Breast epithelium (tissue), 4 donors: ENCODE measurements at regions not wholly inside any gene's neighbourhood (a gene's known extent, or its start where the extent isn't known, plus 50 kb on each side); places are given as distances from the start of the nearest gene placed in this dataset.
"Not testable (repeated sequence)": the region's sequence is repeated elsewhere in the genome, so short reads cannot be mapped to it uniquely, and the experiment has no call there.

ENCODE experiments used
- DNase-seq, 2 donors: peaks; one replicate each; pipeline ENCODE4 v3.0.0-alpha.2; 2019; ENCODE audit warnings: low spot score in 2 of 2
- H3K27ac ChIP-seq, 2 donors: fragments of 200-600 bp; sonication (generic) in 1 of 2; one replicate each; pipeline ENCODE4 v1.5.1; 2016 to 2019; ENCODE audit warnings: mild to moderate bottlenecking in 1 of 2
- H3K27me3 ChIP-seq, 2 donors: fragments of 200-600 bp; sonication (generic) in 1 of 2; one replicate each; pipeline versions ENCODE4 v1.5.1 to v1.6.0; 2017 to 2019; ENCODE audit warnings: control low read depth in 1 of 2, mild to moderate bottlenecking in 1 of 2
- H3K36me3 ChIP-seq: fragments of 200-600 bp; one replicate; pipeline ENCODE4 v1.5.1; 2019
- H3K4me1 ChIP-seq, 2 donors: fragments of 200-600 bp; sonication (generic); one replicate each; pipeline ENCODE4 v1.5.1; 2016 to 2019; ENCODE audit warnings: control low read depth in 1 of 2
- H3K4me3 ChIP-seq, 3 donors: fragments of 200-600 bp; sonication (generic); 1 replicate in 2 of 3; 2 replicates in 1 of 3; pipeline ENCODE4 v1.5.1; 2016 to 2019; ENCODE audit warnings: mild to moderate bottlenecking in 3 of 3, moderate library complexity in 2 of 3
- H3K9me3 ChIP-seq, 2 donors: fragments of 200-600 bp; sonication (generic) in 1 of 2; one replicate each; pipeline ENCODE4 v1.5.1; 2016 to 2019; ENCODE audit warnings: control low read depth in 1 of 2
- CTCF ChIP-seq, 3 donors: fragments of 450-650 bp; IDR thresholded peaks; one replicate each; pipeline ENCODE4 v1.5.1; 2016 to 2017; ENCODE audit warnings: antibody characterized with exemption in 3 of 3, mild to moderate bottlenecking in 3 of 3, moderate library complexity in 3 of 3
- POLR2A ChIP-seq: fragments of 450-650 bp; IDR thresholded peaks from one replicate; pipeline ENCODE4 v1.6.1; 2016; ENCODE audit warnings: antibody characterized with exemption, mild to moderate bottlenecking, moderate library complexity
- POLR2AphosphoS5 ChIP-seq, 3 donors: sonication (generic); formaldehyde crosslinking; IDR thresholded peaks; one replicate each; pipeline ENCODE4 v1.6.1; 2017; ENCODE audit warnings: antibody characterized with exemption in 3 of 3
- intact Hi-C: fragments of 100-400 bp; cut with DNase I; formaldehyde crosslinking; loops from one replicate; pipeline ENCODE4 v1.15.1; 2023; ENCODE audit warnings: low total_unique reads

- H3K27me3 ChIP-seq: peaks cover 0 to 38% of the 10 kb centered on the region in 2 donors
- DNase-seq: no peak
- TF ChIP-seq CTCF (IDR thresholded peaks at IDR 0.05) (no peak), POLR2A (no peak), POLR2AphosphoS5 (IDR thresholded peaks at IDR 0.05) (no peak)
Observed at GRCh38 chr16:86231996-86232350, 278.4 kb upstream of the FOXF1 start.

GRCh38 chr16:86232496-86232895, 277.8 kb upstream of the FOXF1 start:
- H3K27ac ChIP-seq: no peak overlapping the region
- no peaks in the 10 kb centered on the region for H3K36me3 ChIP-seq
- TF ChIP-seq CTCF (IDR thresholded peaks at IDR 0.05) (no peak), POLR2AphosphoS5 (IDR thresholded peaks at IDR 0.05) (no peak), POLR2A (no peak)
- no peak overlapping the region for H3K4me3 ChIP-seq
- intact Hi-C loops: no loop called here
- no peaks in the 10 kb centered on the region for H3K9me3 ChIP-seq
- no peaks in the 10 kb centered on the region for H3K4me1 ChIP-seq
- DNase-seq: no peak
- H3K27me3 ChIP-seq: peaks cover 0 to 33% of the 10 kb centered on the region in 2 donors

More at GRCh38 chr16:86231996-86232350, 278.4 kb upstream of the FOXF1 start:
- H3K27ac ChIP-seq: no peak overlapping the region
- H3K36me3 ChIP-seq: no peaks in the 10 kb centered on the region
- H3K4me3 ChIP-seq: no peak overlapping the region
- H3K4me1 ChIP-seq: no peaks in the 10 kb centered on the region
- no peaks in the 10 kb centered on the region for H3K9me3 ChIP-seq
- intact Hi-C loops: no loop called here

GRCh38 chr16:86233506-86233905, 276.8 kb upstream of the FOXF1 start:
- H3K36me3 ChIP-seq, DNase-seq, H3K27ac ChIP-seq, H3K9me3 ChIP-seq, intact Hi-C loops, H3K4me1 ChIP-seq, H3K4me3 ChIP-seq: not testable (repeated sequence)
- peaks cover 0 to 28% of the 10 kb centered on the region in 2 donors for H3K27me3 ChIP-seq

- Histone ChIP-seq H3K27me3 (peaks cover 0 to 38% of the 10 kb centered on the region in 2 donors), H3K27ac (no peak overlapping the region), H3K4me1 (no peaks in the 10 kb centered on the region), H3K9me3 (no peaks in the 10 kb centered on the region), H3K4me3 (no peak overlapping the region), H3K36me3 (no peaks in the 10 kb centered on the region)
- DNase-seq: peak in 1 of 2 donors; percentile 7
- intact Hi-C loops: no loop called here
- no peak for TF ChIP-seq POLR2AphosphoS5 (IDR thresholded peaks at IDR 0.05)
Observed at GRCh38 chr16:86239381-86239780, 270.9 kb upstream of the FOXF1 start.

- no peak for TF ChIP-seq CTCF (IDR thresholded peaks at IDR 0.05)
- intact Hi-C loops: no loop called here
- Histone ChIP-seq H3K27me3 (peaks cover 0 to 53% of the 10 kb centered on the region in 2 donors), H3K4me1 (no peaks in the 10 kb centered on the region), H3K36me3 (no peaks in the 10 kb centered on the region), H3K9me3 (peaks cover 0 to 11% of the 10 kb centered on the region in 2 donors), H3K27ac (no peak overlapping the region), H3K4me3 (no peak overlapping the region)
- DNase-seq: peak in 1 of 2 donors; percentile 2
Observed at GRCh38 chr16:86240716-86241363, 269.5 kb upstream of the FOXF1 start.

- intact Hi-C loops: no loop called here
- H3K27me3 ChIP-seq: peaks cover 0 to 61% of the 10 kb centered on the region in 2 donors
- H3K36me3 ChIP-seq: no peaks in the 10 kb centered on the region
- peak in 1 of 2 donors; percentile 3 for DNase-seq
- TF ChIP-seq POLR2AphosphoS5 (IDR thresholded peaks at IDR 0.05) (no peak), CTCF (IDR thresholded peaks at IDR 0.05) (no peak), POLR2A (no peak)
- no peaks in the 10 kb centered on the region for H3K4me1 ChIP-seq
- H3K9me3 ChIP-seq: peaks cover 0 to 11% of the 10 kb centered on the region in 2 donors
- no peak overlapping the region for H3K4me3 ChIP-seq
- no peak overlapping the region for H3K27ac ChIP-seq
Observed at GRCh38 chr16:86241681-86242080, 268.6 kb upstream of the FOXF1 start.
